ENCODE measurements at regions not wholly inside any gene's neighbourhood (a gene's known extent, or its start where the extent isn't known, plus 50 kb on each side); places are given as distances from the start of the nearest gene placed in this dataset.

- Histone ChIP-seq H3K4me3 (ENCODE audit: low read depth, low read length) (no peak overlapping the region), H3K27me3 (ENCODE audit: control insufficient read depth, insufficient read depth, low read length) (no peaks in the 10 kb centered on the region), H3K36me3 (ENCODE audit: control insufficient read depth, insufficient read depth, low read length) (no peaks in the 10 kb centered on the region), H3K27ac (ENCODE audit: low read depth, low read length) (no peak overlapping the region), H3K9ac (ENCODE audit: low read length) (no peak overlapping the region), H3K4me1 (ENCODE audit: control insufficient read depth, insufficient read depth, low read length) (no peaks in the 10 kb centered on the region), H3K9me3 (ENCODE audit: control insufficient read depth, insufficient read depth, low read depth, low read length) (no peaks in the 10 kb centered on the region)
Measured at GRCh38 chr6:156309017-156309416, 468.2 kb upstream of the ARID1B start.

- H3K9ac ChIP-seq (ENCODE audit: low read length), result no peak overlapping the region
- H3K4me3 ChIP-seq (ENCODE audit: low read depth, low read length), result no peak overlapping the region
- H3K9me3 ChIP-seq (ENCODE audit: control insufficient read depth, insufficient read depth, low read depth, low read length), result no peaks in the 10 kb centered on the region
- no peaks in the 10 kb centered on the region for H3K4me1 ChIP-seq (ENCODE audit: control insufficient read depth, insufficient read depth, low read length)
- no peaks in the 10 kb centered on the region for H3K36me3 ChIP-seq (ENCODE audit: control insufficient read depth, insufficient read depth, low read length)
- H3K27me3 ChIP-seq (ENCODE audit: control insufficient read depth, insufficient read depth, low read length), result no peaks in the 10 kb centered on the region
- H3K27ac ChIP-seq (ENCODE audit: low read depth, low read length), result no peak overlapping the region
Measured at GRCh38 chr6:156308604-156309003, 468.6 kb upstream of the ARID1B start.

- H3K4me3 ChIP-seq (ENCODE audit: low read depth, low read length), result no peak overlapping the region
- no peak overlapping the region for H3K27ac ChIP-seq (ENCODE audit: low read depth, low read length)
- no peaks in the 10 kb centered on the region for H3K4me1 ChIP-seq (ENCODE audit: control insufficient read depth, insufficient read depth, low read length)
- H3K36me3 ChIP-seq (ENCODE audit: control insufficient read depth, insufficient read depth, low read length), result no peaks in the 10 kb centered on the region
- no peaks in the 10 kb centered on the region for H3K27me3 ChIP-seq (ENCODE audit: control insufficient read depth, insufficient read depth, low read length)
- no peaks in the 10 kb centered on the region for H3K9me3 ChIP-seq (ENCODE audit: control insufficient read depth, insufficient read depth, low read depth, low read length)
- no peak overlapping the region for H3K9ac ChIP-seq (ENCODE audit: low read length)
Measured at GRCh38 chr6:156306531-156306930, 470.6 kb upstream of the ARID1B start.

DNA sequence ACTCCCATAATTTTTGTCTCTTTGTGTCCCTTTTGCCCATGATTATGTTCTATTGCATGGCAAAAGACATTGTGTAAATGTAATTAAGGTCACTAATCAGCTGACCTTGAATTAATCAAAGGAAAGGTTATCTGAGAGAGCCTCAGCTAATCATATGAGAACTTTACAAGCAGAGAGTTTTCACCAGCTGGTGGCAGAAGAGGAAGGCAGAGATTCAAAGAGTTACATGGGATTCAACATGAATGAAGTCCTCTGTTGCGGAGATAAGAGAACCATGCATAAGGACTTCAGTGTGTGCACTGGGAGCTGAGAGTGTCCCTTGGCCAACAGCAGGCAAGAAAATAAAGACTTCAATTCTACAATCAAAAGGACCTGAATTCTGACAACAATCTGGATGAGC lies 494.1 kb upstream of the ARID1B start:
- Histone ChIP-seq H3K36me3 (ENCODE audit: control insufficient read depth, insufficient read depth, low read length) (no peaks in the 10 kb centered on the region), H3K4me3 (ENCODE audit: low read depth, low read length) (no peak overlapping the region), H3K9me3 (ENCODE audit: control insufficient read depth, insufficient read depth, low read depth, low read length) (peaks cover 1% of the 10 kb centered on the region; the same call in 1 of the 2 replicates), H3K9ac (ENCODE audit: low read length) (no peak overlapping the region), H3K4me1 (ENCODE audit: control insufficient read depth, insufficient read depth, low read length) (no peaks in the 10 kb centered on the region), H3K27me3 (ENCODE audit: control insufficient read depth, insufficient read depth, low read length) (no peaks in the 10 kb centered on the region), H3K27ac (ENCODE audit: low read depth, low read length) (no peak overlapping the region)

DNA sequence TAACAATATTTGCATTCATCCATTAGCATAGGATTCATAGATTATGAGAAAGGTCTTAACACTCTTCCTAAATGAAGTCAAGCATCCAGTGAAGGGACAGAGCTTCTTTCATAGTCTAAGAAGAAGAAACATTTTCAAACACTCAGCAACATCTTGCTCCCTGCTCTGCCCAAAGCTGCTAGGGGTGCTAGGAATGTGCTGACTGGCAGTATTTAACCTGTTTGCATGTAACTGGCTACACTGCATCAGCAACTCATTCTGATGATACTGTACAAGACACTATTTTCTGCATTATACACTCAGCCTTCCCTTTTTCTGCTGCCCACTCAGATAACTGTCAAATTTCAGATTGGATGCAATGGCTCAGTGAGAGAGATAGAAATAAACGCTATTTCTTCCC lies 495.1 kb upstream of the ARID1B start:
- Histone ChIP-seq H3K9ac (ENCODE audit: low read length) (no peak overlapping the region), H3K9me3 (ENCODE audit: control insufficient read depth, insufficient read depth, low read depth, low read length) (peaks cover 8% of the 10 kb centered on the region), H3K27me3 (ENCODE audit: control insufficient read depth, insufficient read depth, low read length) (no peaks in the 10 kb centered on the region), H3K4me1 (ENCODE audit: control insufficient read depth, insufficient read depth, low read length) (no peaks in the 10 kb centered on the region), H3K36me3 (ENCODE audit: control insufficient read depth, insufficient read depth, low read length) (no peaks in the 10 kb centered on the region), H3K27ac (ENCODE audit: low read depth, low read length) (no peak overlapping the region), H3K4me3 (ENCODE audit: low read depth, low read length) (no peak overlapping the region)

DNA sequence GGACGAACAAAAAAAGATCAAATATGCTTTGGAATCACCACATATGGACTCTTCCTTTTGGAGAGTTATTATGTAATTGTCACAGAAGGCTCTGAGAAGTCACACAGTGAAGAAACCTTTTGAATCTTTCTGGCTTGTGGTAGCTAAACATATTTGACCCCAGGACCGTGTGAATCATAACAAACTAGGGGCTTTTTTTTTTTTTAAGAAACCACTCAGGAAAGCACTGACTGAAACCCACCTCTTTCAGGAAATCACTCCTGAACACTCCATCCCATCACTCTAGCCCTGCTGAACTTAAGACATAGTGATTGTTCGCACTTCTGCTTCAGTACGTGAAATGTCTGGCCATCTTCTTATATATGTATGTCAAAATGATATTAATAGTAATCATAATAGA lies 495.9 kb upstream of the ARID1B start:
- Histone ChIP-seq H3K36me3 (ENCODE audit: control insufficient read depth, insufficient read depth, low read length) (no peaks in the 10 kb centered on the region), H3K27me3 (ENCODE audit: control insufficient read depth, insufficient read depth, low read length) (no peaks in the 10 kb centered on the region), H3K27ac (ENCODE audit: low read depth, low read length) (no peak overlapping the region), H3K9ac (ENCODE audit: low read length) (no peak overlapping the region), H3K4me3 (ENCODE audit: low read depth, low read length) (no peak overlapping the region), H3K9me3 (ENCODE audit: control insufficient read depth, insufficient read depth, low read depth, low read length) (peaks cover 8% of the 10 kb centered on the region), H3K4me1 (ENCODE audit: control insufficient read depth, insufficient read depth, low read length) (no peaks in the 10 kb centered on the region)

- Histone ChIP-seq H3K4me1 (ENCODE audit: control insufficient read depth, insufficient read depth, low read length) (no peaks in the 10 kb centered on the region), H3K9me3 (ENCODE audit: control insufficient read depth, insufficient read depth, low read depth, low read length) (peaks cover 8% of the 10 kb centered on the region), H3K27ac (ENCODE audit: low read depth, low read length) (no peak overlapping the region), H3K4me3 (ENCODE audit: low read depth, low read length) (no peak overlapping the region), H3K36me3 (ENCODE audit: control insufficient read depth, insufficient read depth, low read length) (no peaks in the 10 kb centered on the region), H3K27me3 (ENCODE audit: control insufficient read depth, insufficient read depth, low read length) (no peaks in the 10 kb centered on the region), H3K9ac (ENCODE audit: low read length) (no peak overlapping the region)
Measured at GRCh38 chr6:156280065-156280464, 497.1 kb upstream of the ARID1B start.

DNA sequence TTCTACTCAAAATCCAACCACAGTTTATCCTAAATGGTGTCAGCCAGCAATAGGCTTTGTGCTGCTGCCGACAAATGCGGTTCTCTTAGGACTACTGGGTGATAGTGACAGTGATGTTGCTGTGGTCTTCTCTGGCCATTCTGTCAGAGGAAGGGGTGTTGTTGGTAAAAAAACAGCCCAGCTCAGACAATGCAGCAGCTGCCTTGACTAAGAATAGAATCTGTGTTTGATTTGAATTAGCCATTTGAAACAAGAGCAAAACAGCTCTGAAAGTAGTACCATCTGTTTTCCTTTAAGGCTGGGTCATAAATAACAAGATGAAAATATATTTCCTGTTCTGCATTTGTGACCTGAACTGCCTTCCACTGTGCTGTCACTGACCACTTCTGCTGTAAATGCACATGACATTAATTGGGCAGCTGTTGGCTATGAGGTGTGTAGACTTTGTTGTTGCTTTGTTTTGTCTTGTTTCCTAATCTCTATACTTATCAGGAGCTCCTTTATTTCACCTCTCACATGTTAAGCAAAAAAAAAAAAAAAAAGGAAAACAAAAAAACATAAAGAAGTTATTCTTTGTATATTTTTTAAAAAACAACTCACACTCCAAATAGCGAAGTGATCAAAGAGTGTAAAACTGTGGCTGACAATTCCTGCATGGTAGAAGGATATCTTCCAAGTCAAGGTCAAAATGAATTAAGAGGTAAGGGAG lies 497.8 kb upstream of the ARID1B start:
- H3K27ac ChIP-seq (ENCODE audit: low read depth, low read length), result no peak overlapping the region
- H3K9ac ChIP-seq (ENCODE audit: low read length), result no peak overlapping the region
- H3K4me1 ChIP-seq (ENCODE audit: control insufficient read depth, insufficient read depth, low read length), result no peaks in the 10 kb centered on the region
- H3K27me3 ChIP-seq (ENCODE audit: control insufficient read depth, insufficient read depth, low read length), result no peaks in the 10 kb centered on the region
- H3K36me3 ChIP-seq (ENCODE audit: control insufficient read depth, insufficient read depth, low read length), result no peaks in the 10 kb centered on the region
- H3K4me3 ChIP-seq (ENCODE audit: low read depth, low read length), result no peak overlapping the region
- H3K9me3 ChIP-seq (ENCODE audit: control insufficient read depth, insufficient read depth, low read depth, low read length), result peaks cover 8% of the 10 kb centered on the region

DNA sequence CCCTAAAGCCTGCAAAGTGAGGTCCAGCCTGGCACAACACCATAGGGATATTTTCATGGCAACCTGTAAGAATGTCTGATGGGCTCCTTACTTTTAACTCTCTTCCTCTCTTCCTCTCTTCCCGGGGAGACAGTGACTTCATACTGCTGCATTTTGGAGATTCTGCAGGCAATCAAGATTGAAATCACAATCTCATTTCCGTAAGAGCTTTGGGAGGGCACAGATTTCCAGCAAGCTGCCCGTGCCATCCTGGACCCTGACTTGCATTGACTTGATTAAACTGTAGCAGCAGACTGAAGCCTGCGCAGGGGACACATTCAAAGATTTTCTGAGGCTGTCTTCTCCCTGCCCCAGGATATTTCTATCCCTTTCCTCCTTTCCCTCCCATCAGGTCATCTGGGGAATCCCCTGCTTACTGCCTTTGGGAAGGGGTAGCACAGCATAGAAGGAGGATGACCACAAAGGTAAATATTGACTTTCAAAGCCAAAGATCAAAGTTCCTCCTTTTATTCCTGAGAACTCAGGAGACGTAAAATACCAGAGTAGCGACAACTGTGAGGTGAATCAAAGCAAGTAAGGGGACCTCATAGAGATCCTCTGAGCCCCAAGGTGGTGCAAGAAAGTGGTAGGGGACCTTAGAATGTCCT lies 504.0 kb upstream of the ARID1B start:
- H3K9me3 ChIP-seq (ENCODE audit: control insufficient read depth, insufficient read depth, low read depth, low read length), result peaks cover 8% of the 10 kb centered on the region
- H3K27me3 ChIP-seq (ENCODE audit: control insufficient read depth, insufficient read depth, low read length), result no peaks in the 10 kb centered on the region
- H3K4me3 ChIP-seq (ENCODE audit: low read depth, low read length), result no peak overlapping the region
- H3K36me3 ChIP-seq (ENCODE audit: control insufficient read depth, insufficient read depth, low read length), result no peaks in the 10 kb centered on the region
- H3K4me1 ChIP-seq (ENCODE audit: control insufficient read depth, insufficient read depth, low read length), result no peaks in the 10 kb centered on the region
- no peak overlapping the region for H3K27ac ChIP-seq (ENCODE audit: low read depth, low read length)
- no peak overlapping the region for H3K9ac ChIP-seq (ENCODE audit: low read length)

DNA sequence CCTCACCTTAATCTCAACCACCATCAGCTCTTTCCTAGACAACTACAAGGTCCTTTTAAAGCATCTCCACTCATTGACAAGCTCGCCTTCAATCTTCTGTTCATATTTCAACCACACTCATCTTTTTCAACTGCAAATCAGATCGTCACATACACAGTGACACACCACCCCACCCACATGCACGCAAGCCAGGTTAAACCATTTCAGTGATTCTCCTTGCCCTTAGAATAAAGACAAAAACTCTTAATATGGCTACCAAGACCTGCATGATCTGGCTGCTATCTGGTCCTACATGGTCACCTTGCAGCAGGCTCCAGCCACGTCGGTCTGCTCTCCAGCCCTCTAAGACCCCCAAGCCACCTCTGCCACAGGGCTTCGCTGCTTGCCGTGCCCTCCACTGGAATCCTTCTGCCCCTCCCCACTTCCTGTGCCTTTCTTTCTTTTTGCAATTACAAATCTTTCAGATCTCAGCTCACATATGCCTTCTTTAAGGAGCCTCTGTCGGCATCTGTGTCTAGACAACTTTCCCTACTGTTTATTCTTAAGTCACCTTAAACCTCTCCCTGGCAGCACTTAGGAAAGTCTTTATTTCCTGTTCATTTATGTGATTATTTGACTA lies 507.3 kb upstream of the ARID1B start:
- peaks cover 6% of the 10 kb centered on the region for H3K9me3 ChIP-seq (ENCODE audit: control insufficient read depth, insufficient read depth, low read depth, low read length)
- H3K27ac ChIP-seq (ENCODE audit: low read depth, low read length), result no peak overlapping the region
- H3K4me1 ChIP-seq (ENCODE audit: control insufficient read depth, insufficient read depth, low read length), result no peaks in the 10 kb centered on the region
- no peak overlapping the region for H3K9ac ChIP-seq (ENCODE audit: low read length)
- no peaks in the 10 kb centered on the region for H3K36me3 ChIP-seq (ENCODE audit: control insufficient read depth, insufficient read depth, low read length)
- no peak overlapping the region for H3K4me3 ChIP-seq (ENCODE audit: low read depth, low read length)
- H3K27me3 ChIP-seq (ENCODE audit: control insufficient read depth, insufficient read depth, low read length), result no peaks in the 10 kb centered on the region

- H3K9me3 ChIP-seq (ENCODE audit: control insufficient read depth, insufficient read depth, low read depth, low read length), result peaks cover 6% of the 10 kb centered on the region
- no peaks in the 10 kb centered on the region for H3K27me3 ChIP-seq (ENCODE audit: control insufficient read depth, insufficient read depth, low read length)
- H3K4me3 ChIP-seq (ENCODE audit: low read depth, low read length), result no peak overlapping the region
- H3K4me1 ChIP-seq (ENCODE audit: control insufficient read depth, insufficient read depth, low read length), result no peaks in the 10 kb centered on the region
- H3K36me3 ChIP-seq (ENCODE audit: control insufficient read depth, insufficient read depth, low read length), result no peaks in the 10 kb centered on the region
- H3K27ac ChIP-seq (ENCODE audit: low read depth, low read length), result no peak overlapping the region
- H3K9ac ChIP-seq (ENCODE audit: low read length), result no peak overlapping the region
Measured at GRCh38 chr6:156268849-156269248, 508.3 kb upstream of the ARID1B start.
